ENCODE measurements at regions not wholly inside any gene's neighbourhood (a gene's known extent, or its start where the extent isn't known, plus 50 kb on each side); places are given as distances from the start of the nearest gene placed in this dataset.

GRCh38 chr3:94259291-94259690 is 196.4 kb downstream of the NSUN3 start:
- DNase-seq = no peak

DNA sequence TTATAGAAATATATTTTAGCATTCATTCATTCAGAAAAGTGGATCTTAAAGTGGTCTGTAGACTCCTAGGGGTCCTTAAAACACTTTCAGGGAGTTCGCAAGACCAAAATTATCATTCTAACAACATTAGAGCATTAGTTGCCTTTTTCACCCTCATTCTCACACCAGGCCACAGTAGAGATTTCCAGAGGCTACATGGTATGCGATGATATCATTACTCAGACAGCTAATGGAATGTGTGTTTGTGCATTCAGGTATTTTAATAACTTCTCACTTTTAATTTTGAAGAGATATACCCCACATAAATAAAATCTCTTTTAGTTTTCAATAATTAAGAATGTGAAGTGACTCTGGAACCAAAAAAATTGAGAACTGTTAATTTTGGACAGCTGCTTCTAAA is 206.9 kb downstream of the NSUN3 start:
- DNase-seq = no peak

DNA sequence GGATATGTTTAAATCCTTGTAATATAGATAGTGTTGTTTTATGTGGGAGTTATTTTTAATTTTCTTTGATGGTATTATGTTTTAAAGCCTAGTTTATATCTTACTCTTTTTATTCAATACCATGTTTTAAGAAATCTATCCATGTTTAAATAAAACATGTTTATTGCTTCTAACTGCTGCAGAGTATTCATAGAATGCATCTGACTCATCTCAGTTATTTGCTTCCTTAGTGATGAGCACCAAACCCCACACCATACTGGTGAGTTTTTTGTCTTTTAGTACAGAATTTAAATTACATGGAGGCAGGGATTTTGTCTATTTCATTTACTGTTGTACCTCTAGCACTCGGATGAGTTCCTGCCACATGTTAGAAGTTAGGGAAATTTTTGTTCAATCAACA is 209.2 kb downstream of the NSUN3 start:
- no peak for DNase-seq

- no peak for DNase-seq
Observed at GRCh38 chr3:94280958-94281357, 218.1 kb downstream of the NSUN3 start.

DNA sequence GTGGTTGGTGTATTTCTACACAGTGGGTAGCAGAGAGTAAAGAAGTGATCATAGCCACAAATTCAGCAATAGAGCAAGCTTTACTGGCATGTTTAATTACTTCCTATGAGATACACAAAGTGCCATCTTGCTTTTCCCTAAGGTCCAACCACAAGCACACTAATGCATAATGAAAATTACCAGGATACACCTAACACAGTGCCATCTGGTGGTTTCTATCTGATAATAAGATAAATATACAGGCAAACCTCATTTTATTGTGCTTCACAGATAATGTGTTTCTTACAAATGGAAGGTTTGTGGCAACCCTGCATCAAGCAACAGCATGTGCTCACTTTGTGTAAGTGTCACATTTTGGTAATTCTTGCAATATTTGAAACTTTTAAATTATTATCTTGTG is 223.0 kb downstream of the NSUN3 start:
- no peak for DNase-seq

DNA sequence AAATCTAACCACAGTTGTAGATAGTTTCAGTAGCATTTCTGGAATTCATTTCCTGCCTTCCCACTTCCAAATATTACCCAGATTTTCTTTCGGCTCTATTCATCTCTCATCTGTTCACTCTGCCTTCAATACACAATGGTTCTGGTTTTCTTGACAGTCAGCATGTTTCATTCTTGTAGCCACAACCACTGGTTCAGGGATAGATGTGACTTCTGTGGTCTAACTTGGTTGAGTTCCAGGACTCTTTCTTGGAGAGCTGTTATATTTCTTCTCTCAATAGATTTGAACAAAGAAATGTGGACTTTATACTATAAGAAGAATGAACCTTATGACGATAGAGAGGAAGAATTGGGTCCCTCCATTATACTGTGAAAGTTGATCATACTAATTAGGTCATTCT is 228.8 kb downstream of the NSUN3 start:
- DNase-seq = no peak

- no peak for DNase-seq
Observed at GRCh38 chr3:94292151-94292550, 229.3 kb downstream of the NSUN3 start.

DNA sequence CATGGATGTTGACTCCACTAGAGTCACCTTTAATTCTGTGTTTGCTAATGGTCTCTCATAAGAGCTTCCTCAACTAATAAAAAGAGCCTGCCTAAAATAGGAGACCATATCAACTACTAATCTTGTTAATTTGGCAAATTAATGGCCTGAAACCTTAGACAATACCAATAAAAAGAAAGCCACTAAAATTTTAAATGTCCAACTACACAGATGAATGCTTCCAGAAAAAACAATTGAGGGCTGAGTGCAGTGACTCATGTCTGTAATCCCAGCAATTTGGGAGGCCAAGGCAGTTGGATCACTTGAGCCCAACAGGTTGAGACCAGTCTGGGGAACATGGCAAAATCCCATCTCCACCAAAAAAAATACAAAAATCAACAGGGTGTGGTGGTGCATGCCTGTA is 230.9 kb downstream of the NSUN3 start:
- no peak for DNase-seq

GRCh38 chr3:94294806-94295205 is 231.9 kb downstream of the NSUN3 start:
- DNase-seq = no peak

DNA sequence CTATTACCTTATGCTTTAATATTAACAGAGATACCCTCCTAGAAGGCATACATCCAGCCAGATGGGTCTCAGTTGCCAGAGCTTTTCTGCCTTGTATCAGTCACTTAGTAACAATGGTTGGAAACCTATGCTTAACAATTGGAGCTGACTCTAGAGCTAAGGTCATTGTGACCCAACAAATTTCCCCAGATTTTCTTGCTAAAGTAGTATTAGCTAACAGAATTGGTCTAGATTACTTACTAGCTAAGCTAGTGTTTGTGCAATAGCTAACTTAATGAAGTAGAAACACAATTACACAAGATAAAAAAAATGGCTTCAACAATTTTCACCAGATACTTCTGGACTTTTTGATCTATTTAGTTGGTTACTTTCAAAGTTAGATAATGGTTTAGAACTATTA is 236.9 kb downstream of the NSUN3 start:
- DNase-seq = no peak

DNA sequence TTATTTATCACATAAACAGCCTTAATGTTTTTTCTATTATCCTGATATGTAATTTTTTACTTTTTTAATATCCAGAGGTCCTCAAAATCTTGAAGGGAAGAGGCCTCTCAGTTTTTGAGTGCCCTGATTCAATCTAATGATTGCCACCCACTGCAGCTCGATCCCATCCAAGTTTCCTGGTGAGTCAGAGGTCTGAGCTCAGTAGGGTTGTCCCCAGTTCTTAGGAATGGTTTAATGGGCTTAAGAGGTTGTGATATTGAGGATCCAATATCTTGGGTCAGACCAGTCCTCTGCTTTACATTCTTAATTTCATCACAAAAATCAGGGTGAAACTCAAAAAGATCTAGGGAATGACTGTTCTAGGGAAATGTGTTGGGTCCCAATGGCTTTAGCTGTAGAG is 238.5 kb downstream of the NSUN3 start:
- no peak for DNase-seq

DNA sequence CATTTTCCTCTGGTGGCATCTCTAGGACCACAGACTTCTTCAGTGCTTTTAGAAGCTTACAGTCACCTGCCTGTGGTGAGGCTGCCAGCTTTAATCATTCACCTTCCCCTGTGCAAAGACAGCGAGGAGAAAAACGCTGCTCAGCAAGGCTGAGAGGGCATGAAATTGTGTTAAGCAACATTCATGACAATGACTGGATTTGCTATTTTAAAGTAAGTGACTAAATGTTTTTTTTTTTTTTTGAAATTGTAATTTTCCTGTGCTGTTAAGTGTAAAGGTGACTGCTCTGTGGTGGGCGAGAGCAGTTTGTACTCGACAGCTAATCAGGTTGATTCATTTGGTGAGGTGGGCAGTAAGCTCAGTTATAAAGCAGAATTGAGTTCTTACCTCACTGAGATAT is 240.4 kb downstream of the NSUN3 start:
- DNase-seq = no peak

DNA sequence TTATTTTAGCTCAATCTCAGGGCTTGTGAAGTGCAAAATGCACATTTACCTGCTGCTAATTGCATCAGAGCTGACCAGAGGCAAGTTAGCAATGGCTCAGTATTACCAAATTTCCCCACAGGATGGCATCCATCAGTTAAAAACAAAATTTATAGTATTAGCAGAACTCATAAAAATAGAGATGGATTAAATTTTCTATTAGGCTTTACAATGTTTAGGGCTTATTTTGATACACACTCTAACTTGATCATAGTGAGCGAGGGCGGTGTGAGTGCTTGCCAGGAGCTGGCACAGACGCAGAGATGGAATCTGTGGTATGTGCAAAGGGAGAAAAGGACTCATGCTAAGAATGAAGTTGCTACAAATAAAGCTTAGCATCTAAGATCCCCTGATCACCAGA is 241.0 kb downstream of the NSUN3 start:
- peak; percentile 10 to 36 for DNase-seq

GRCh38 chr3:94304954-94305353 is 242.1 kb downstream of the NSUN3 start:
- DNase-seq = no peak

GRCh38 chr3:94305835-94306611 is 243.2 kb downstream of the NSUN3 start:
- no peak for DNase-seq

- DNase-seq = no peak
Observed at GRCh38 chr3:94307588-94307987, 244.7 kb downstream of the NSUN3 start.

- no peak for DNase-seq
Observed at GRCh38 chr3:94308767-94309166, 245.9 kb downstream of the NSUN3 start.

DNA sequence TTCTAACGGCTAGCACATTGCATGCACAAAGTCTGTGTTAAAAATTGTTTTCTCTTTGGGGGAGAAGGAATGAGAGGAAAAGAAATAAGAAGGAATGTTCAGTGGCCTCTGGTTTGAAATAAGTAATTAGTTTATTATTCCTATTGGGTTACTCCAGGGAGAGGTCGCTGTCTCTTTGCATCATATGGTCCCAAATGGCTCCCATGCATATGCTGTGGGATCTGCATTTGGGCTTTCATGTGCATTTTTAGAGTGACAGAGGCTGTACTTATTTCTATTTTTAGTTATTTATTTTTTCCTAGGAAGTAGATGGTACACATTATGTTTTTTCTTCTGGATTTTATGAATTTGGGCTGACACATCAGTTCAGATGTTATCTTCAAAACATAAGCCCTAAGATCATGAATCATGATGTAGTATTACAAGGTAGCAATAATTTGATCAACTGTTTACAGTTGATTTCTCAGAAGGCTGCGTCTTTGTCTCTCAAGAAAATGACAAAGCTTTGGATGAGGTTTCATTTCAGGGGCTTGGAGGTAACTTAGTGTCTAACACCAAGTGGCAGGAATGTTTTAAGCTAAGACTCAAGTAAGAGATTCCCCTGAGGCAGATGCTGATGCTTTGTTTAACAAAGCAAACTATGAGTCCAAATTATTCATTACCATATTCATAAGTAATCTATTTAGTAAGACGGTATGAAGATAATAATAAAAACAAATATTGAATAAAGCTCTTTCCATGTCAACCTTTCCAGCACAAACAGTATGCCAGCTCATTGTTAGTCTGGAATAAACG is 247.7 kb downstream of the NSUN3 start:
- no peak for DNase-seq

- DNase-seq = no peak
Observed at GRCh38 chr3:94311651-94312050, 248.8 kb downstream of the NSUN3 start.

- DNase-seq = no peak
Observed at GRCh38 chr3:94314218-94314883, 251.5 kb downstream of the NSUN3 start.

- DNase-seq = no peak
Observed at GRCh38 chr3:94317017-94317416, 254.2 kb downstream of the NSUN3 start.

DNA sequence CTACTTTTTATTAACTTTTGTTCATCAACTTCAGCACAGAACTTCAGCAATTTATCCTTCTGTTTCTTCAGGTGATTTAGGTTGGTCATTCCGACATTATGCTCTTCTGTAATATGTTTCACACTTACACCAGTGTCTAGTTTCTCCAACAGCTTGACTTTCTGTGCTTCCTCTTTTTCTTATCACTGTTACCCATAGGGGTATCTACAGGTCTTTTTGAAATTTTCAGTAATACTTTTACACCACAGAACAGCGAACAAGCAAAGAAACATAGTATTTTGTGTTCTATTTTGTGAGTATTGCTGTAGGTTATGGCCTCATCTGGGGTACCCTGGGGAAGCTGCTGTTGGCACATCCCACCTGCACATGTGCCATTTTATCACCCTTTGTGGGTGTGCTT is 260.7 kb downstream of the NSUN3 start:
- DNase-seq = no peak

- DNase-seq = no peak
Observed at GRCh38 chr3:94331831-94332230, 269.0 kb downstream of the NSUN3 start.
